ENCODE measurements at regions not wholly inside any gene's neighbourhood (a gene's known extent, or its start where the extent isn't known, plus 50 kb on each side); places are given as distances from the start of the nearest gene placed in this dataset.

DNA sequence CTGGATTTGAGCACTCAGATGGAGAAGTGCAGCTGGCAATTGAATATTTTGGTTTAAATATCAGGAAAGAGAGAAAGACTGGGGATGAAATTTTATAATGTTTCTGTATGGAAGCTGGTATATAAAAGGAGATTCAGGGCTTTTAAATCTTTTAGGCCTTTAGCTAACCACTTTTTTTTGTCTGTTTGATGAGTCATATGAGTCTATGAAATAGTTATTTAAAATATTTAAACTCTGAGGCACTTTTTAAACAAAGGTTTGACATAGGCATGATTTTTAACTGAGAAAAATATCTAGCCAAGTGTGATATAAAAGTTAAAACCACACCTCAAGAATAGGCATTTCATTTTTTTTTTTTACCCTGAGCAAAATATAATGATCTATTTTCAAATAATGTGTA is 944.3 kb downstream of the GATA3 start:
- dilution Hi-C loops (cut with HindIII; ENCODE audit: low sequenced_read_pairs, unreplicated experiment): no loop called here
- peaks cover 6% of the 10 kb centered on the region for H3K9me3 ChIP-seq (ENCODE audit: control insufficient read depth, insufficient read depth, low read length)
- H3K36me3 ChIP-seq (ENCODE audit: control insufficient read depth, insufficient read depth, low read length): no peaks in the 10 kb centered on the region
- no peaks in the 10 kb centered on the region for H3K4me1 ChIP-seq (ENCODE audit: control insufficient read depth, insufficient read depth, low read length)
- H2AK5ac ChIP-seq (ENCODE audit: low read depth, low read length): no peak overlapping the region
- H3K18ac ChIP-seq (ENCODE audit: low read depth, low read length): no peak overlapping the region
- POLR2A ChIA-PET (ENCODE audit: unreplicated experiment): interaction anchor here (0.7 kb wide), 1 partner anchor 12 kb away, joined by 3 read pairs; no protein-coding TSS in a partner anchor
- H2AK9ac ChIP-seq (replicated peaks; ENCODE audit: low read depth, low read length, poor library complexity): no peak overlapping the region
- no peaks in the 10 kb centered on the region for H4K20me1 ChIP-seq (ENCODE audit: insufficient read depth, low read length)
- H3K9me1 ChIP-seq (ENCODE audit: insufficient read depth, low read length): no peaks in the 10 kb centered on the region
- H3K4me2 ChIP-seq (ENCODE audit: low read depth, low read length): no peak overlapping the region
- H2BK20ac ChIP-seq (ENCODE audit: low read depth, low read length): no peak overlapping the region
- H3K9ac ChIP-seq (ENCODE audit: low read depth, low read length): no peak overlapping the region
- intact Hi-C loops (cut with micrococcal nuclease): no loop called here
- H2AFZ ChIP-seq (replicated peaks; ENCODE audit: low read length, poor library complexity): no peak overlapping the region
- no peaks in the 10 kb centered on the region for H3K27me3 ChIP-seq (ENCODE audit: control insufficient read depth, insufficient read depth, low read length)
- no peak overlapping the region for H3K56ac ChIP-seq (ENCODE audit: extremely low read depth, insufficient read depth, low read length)
- no peak overlapping the region for H3K23ac ChIP-seq (ENCODE audit: low read depth, low read length)
- no peak for TF ChIP-seq CEBPB (IDR thresholded peaks at IDR 0.05; ENCODE audit: low read depth, low read length)
- TF ChIP-seq MAZ (IDR thresholded peaks at IDR 0.05; ENCODE audit: borderline replicate concordance, low read depth, low read length): no peak
- TF ChIP-seq, protein P1, sequence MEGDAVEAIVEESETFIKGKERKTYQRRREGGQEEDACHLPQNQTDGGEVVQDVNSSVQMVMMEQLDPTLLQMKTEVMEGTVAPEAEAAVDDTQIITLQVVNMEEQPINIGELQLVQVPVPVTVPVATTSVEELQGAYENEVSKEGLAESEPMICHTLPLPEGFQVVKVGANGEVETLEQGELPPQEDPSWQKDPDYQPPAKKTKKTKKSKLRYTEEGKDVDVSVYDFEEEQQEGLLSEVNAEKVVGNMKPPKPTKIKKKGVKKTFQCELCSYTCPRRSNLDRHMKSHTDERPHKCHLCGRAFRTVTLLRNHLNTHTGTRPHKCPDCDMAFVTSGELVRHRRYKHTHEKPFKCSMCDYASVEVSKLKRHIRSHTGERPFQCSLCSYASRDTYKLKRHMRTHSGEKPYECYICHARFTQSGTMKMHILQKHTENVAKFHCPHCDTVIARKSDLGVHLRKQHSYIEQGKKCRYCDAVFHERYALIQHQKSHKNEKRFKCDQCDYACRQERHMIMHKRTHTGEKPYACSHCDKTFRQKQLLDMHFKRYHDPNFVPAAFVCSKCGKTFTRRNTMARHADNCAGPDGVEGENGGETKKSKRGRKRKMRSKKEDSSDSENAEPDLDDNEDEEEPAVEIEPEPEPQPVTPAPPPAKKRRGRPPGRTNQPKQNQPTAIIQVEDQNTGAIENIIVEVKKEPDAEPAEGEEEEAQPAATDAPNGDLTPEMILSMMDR (conservative IDR thresholded peaks at IDR 0.05; ENCODE audit: low read depth, low read length): no peak
- TF ChIP-seq BHLHE40 (IDR thresholded peaks at IDR 0.05; ENCODE audit: low read depth, low read length): no peak
- TF ChIP-seq POLR2A (IDR thresholded peaks at IDR 0.05; ENCODE audit: low read depth, low read length): no peak
- TF ChIP-seq, protein P2, sequence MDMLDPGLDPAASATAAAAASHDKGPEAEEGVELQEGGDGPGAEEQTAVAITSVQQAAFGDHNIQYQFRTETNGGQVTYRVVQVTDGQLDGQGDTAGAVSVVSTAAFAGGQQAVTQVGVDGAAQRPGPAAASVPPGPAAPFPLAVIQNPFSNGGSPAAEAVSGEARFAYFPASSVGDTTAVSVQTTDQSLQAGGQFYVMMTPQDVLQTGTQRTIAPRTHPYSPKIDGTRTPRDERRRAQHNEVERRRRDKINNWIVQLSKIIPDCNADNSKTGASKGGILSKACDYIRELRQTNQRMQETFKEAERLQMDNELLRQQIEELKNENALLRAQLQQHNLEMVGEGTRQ (IDR thresholded peaks at IDR 0.05; ENCODE audit: low read depth, low read length): no peak
- no peak for TF ChIP-seq FOS (IDR thresholded peaks at IDR 0.05; ENCODE audit: low read depth, low read length)
- no peak for TF ChIP-seq RAD21 (IDR thresholded peaks at IDR 0.05; ENCODE audit: low read length)
- no peak for TF ChIP-seq MXI1 (IDR thresholded peaks at IDR 0.05; ENCODE audit: borderline replicate concordance, low read depth, low read length)
- TF ChIP-seq RFX5 (IDR thresholded peaks at IDR 0.05; ENCODE audit: low read depth, low read length): no peak
- TF ChIP-seq CHD1 (IDR thresholded peaks at IDR 0.05; ENCODE audit: low read depth, low read length): no peak
- ATAC-seq (ENCODE audit: low read depth) (no peak), DNase-seq (no peak)
- CTCF ChIA-PET: interaction anchor here (0.7 kb wide), 1 partner anchor 245 kb away, joined by 5 read pairs; no protein-coding TSS in a partner anchor
- no peak overlapping the region for H4K5ac ChIP-seq (ENCODE audit: low read depth, low read length)
- no peak overlapping the region for H3K4me3 ChIP-seq (ENCODE audit: insufficient read depth, low read depth, low read length)
- no peak overlapping the region for H4K91ac ChIP-seq (ENCODE audit: insufficient read depth, low read depth, low read length)
- H3K79me1 ChIP-seq (ENCODE audit: low read depth in 1 of 2, low read length in 2 of 2): no peaks in the 10 kb centered on the region
- no peak overlapping the region for H4K8ac ChIP-seq (ENCODE audit: low read depth in 2 of 2, low read length in 2 of 2)
- BruUV-seq (replicated peaks): no TSS peak
- H2BK15ac ChIP-seq (ENCODE audit: low read depth, low read length): no peak overlapping the region
- no peak overlapping the region for H2BK5ac ChIP-seq (ENCODE audit: low read depth, low read length, poor library complexity, severe bottlenecking)
- no peak overlapping the region for H2BK120ac ChIP-seq (ENCODE audit: low read depth, low read length)
- no peak overlapping the region for H3K4ac ChIP-seq (ENCODE audit: low read depth, low read length)
- no peak overlapping the region for H3K14ac ChIP-seq (replicated peaks; ENCODE audit: low read depth, low read length)
- in situ Hi-C loops (cut with MboI; ENCODE audit: low sequenced_read_pairs): no loop called here
- no peak overlapping the region for H3K27ac ChIP-seq (ENCODE audit: insufficient read depth, low read length)

Measured in IMR-90 (cell line).